ENCODE measurements at regions not wholly inside any gene's neighbourhood (a gene's known extent, or its start where the extent isn't known, plus 50 kb on each side); places are given as distances from the start of the nearest gene placed in this dataset.

GRCh38 chr1:173122344-173122935 is 71.7 kb upstream of the TNFSF18 start (continued):
- TF ChIP-seq, protein P1, sequence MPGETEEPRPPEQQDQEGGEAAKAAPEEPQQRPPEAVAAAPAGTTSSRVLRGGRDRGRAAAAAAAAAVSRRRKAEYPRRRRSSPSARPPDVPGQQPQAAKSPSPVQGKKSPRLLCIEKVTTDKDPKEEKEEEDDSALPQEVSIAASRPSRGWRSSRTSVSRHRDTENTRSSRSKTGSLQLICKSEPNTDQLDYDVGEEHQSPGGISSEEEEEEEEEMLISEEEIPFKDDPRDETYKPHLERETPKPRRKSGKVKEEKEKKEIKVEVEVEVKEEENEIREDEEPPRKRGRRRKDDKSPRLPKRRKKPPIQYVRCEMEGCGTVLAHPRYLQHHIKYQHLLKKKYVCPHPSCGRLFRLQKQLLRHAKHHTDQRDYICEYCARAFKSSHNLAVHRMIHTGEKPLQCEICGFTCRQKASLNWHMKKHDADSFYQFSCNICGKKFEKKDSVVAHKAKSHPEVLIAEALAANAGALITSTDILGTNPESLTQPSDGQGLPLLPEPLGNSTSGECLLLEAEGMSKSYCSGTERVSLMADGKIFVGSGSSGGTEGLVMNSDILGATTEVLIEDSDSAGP (CRISPR knock-in tag; IDR thresholded peaks at IDR 0.05): no peak
- TF ChIP-seq MEIS2 (IDR thresholded peaks at IDR 0.05; ENCODE audit: partially characterized antibody) (peak; percentile 87), CHCHD3 (CRISPR knock-in tag; IDR thresholded peaks at IDR 0.05) (no peak), PBX2 (CRISPR knock-in tag; IDR thresholded peaks at IDR 0.05; ENCODE audit: low read depth) (no peak), PBX2 (tag; conservative IDR thresholded peaks at IDR 0.05; ENCODE audit: low read depth) (peak; percentile 93), C11orf30 (IDR thresholded peaks at IDR 0.05; ENCODE audit: low read depth) (peak; percentile 77), ZNF79 (CRISPR knock-in tag; IDR thresholded peaks at IDR 0.05; ENCODE audit: low read depth) (no peak), ZNF445 (CRISPR knock-in tag; IDR thresholded peaks at IDR 0.05; ENCODE audit: low read depth) (no peak), ZNF583 (CRISPR knock-in tag; IDR thresholded peaks at IDR 0.05) (no peak)
- TF ChIP-seq, protein P2, sequence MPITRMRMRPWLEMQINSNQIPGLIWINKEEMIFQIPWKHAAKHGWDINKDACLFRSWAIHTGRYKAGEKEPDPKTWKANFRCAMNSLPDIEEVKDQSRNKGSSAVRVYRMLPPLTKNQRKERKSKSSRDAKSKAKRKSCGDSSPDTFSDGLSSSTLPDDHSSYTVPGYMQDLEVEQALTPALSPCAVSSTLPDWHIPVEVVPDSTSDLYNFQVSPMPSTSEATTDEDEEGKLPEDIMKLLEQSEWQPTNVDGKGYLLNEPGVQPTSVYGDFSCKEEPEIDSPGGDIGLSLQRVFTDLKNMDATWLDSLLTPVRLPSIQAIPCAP (CRISPR knock-in tag; IDR thresholded peaks at IDR 0.05; ENCODE audit: borderline replicate concordance): no peak
- TF ChIP-seq, protein P3, sequence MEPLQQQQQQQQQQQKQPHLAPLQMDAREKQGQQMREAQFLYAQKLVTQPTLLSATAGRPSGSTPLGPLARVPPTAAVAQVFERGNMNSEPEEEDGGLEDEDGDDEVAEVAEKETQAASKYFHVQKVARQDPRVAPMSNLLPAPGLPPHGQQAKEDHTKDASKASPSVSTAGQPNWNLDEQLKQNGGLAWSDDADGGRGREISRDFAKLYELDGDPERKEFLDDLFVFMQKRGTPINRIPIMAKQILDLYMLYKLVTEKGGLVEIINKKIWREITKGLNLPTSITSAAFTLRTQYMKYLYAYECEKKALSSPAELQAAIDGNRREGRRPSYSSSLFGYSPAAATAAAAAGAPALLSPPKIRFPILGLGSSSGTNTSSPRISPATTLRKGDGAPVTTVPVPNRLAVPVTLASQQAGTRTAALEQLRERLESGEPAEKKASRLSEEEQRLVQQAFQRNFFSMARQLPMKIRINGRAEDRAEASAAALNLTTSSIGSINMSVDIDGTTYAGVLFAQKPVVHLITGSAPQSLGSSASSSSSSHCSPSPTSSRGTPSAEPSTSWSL (CRISPR knock-in tag; IDR thresholded peaks at IDR 0.05; ENCODE audit: borderline replicate concordance): no peak

All from K562 (cell line).